ENCODE measurements at regions not wholly inside any gene's neighbourhood (a gene's known extent, or its start where the extent isn't known, plus 50 kb on each side); places are given as distances from the start of the nearest gene placed in this dataset.

DNA sequence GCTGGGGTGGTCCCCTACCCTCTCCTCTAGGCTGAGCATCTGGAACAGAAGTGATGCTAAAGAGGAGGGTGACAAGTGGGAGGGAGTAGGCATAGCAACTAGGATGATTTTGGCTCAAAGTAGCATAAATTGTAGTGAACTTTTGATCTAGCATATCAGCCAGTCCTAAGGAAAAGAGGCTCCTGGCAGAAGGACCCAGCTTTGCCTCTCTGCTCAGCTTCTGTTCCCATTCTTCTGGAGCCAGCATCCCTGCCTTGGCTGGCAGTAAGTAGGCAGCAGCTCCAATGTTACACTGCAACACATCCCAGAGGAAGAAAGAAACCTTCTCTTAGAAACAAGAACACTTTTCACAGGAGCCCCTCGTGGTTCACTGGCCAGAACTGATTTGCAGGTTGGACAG is 487.0 kb downstream of the MTRR start:
- FAIRE-seq (no peak), DNase-seq (ENCODE audit: low read depth, low spot score) (no peak)
- Histone ChIP-seq H3K4me1 (ENCODE audit: control insufficient read depth, extremely low read depth, insufficient read depth, low read length) (no peaks in the 10 kb centered on the region), H3K27ac (ENCODE audit: insufficient read depth, low read depth, low read length) (no peak overlapping the region), H3K9me3 (replicated peaks; ENCODE audit: control insufficient read depth, insufficient read depth, low read length) (no peaks in the 10 kb centered on the region), H3K9me1 (replicated peaks; ENCODE audit: control insufficient read depth, extremely low read depth, insufficient read depth, low read length) (no peaks in the 10 kb centered on the region), H3K4me2 (ENCODE audit: insufficient read depth, low read length) (no peak overlapping the region), H3K27me3 (ENCODE audit: control insufficient read depth in 2 of 2, insufficient read depth in 2 of 2, low read length in 2 of 2) (no peaks in the 10 kb centered on the region), H3K9ac (replicated peaks; ENCODE audit: extremely low read depth, insufficient read depth, low read length) (no peak overlapping the region), H2AFZ (ENCODE audit: low read depth, low read length) (no peak overlapping the region), H3K79me2 (ENCODE audit: control insufficient read depth, insufficient read depth, low read length) (no peaks in the 10 kb centered on the region), H4K20me1 (replicated peaks; ENCODE audit: control insufficient read depth, extremely low read depth, insufficient read depth, low read length) (no peaks in the 10 kb centered on the region), H3K4me3 (replicated peaks in 1 of 3; ENCODE audit: insufficient read depth in 1 of 3, low read depth in 1 of 3, low read length in 3 of 3) (no peak overlapping the region), H3K36me3 (ENCODE audit: control insufficient read depth in 2 of 2, extremely low read depth in 1 of 2, insufficient read depth in 2 of 2, low read length in 2 of 2) (no peaks in the 10 kb centered on the region)
- ChIA-PET POLR2A (no interaction called here), CTCF (no interaction called here)
- no peak for TF ChIP-seq EZH2 (IDR thresholded peaks at IDR 0.05; ENCODE audit: borderline replicate concordance, low read depth, low read length, severe bottlenecking)
- TF ChIP-seq, protein P1, sequence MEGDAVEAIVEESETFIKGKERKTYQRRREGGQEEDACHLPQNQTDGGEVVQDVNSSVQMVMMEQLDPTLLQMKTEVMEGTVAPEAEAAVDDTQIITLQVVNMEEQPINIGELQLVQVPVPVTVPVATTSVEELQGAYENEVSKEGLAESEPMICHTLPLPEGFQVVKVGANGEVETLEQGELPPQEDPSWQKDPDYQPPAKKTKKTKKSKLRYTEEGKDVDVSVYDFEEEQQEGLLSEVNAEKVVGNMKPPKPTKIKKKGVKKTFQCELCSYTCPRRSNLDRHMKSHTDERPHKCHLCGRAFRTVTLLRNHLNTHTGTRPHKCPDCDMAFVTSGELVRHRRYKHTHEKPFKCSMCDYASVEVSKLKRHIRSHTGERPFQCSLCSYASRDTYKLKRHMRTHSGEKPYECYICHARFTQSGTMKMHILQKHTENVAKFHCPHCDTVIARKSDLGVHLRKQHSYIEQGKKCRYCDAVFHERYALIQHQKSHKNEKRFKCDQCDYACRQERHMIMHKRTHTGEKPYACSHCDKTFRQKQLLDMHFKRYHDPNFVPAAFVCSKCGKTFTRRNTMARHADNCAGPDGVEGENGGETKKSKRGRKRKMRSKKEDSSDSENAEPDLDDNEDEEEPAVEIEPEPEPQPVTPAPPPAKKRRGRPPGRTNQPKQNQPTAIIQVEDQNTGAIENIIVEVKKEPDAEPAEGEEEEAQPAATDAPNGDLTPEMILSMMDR (IDR thresholded peaks at IDR 0.05; ENCODE audit: extremely low read depth in 1 of 2, insufficient read depth in 1 of 2, low read depth in 1 of 2, low read length in 2 of 2) = no peak
- no peak for TF ChIP-seq POLR2AphosphoS5 (IDR thresholded peaks at IDR 0.05; ENCODE audit: insufficient read depth, low read depth, low read length)
- TF ChIP-seq MAX (IDR thresholded peaks at IDR 0.05; ENCODE audit: insufficient read depth, insufficient read length) = no peak
- no peak for TF ChIP-seq GATA2 (IDR thresholded peaks at IDR 0.05; ENCODE audit: insufficient read depth, insufficient read length, low read depth, low read length)
- TF ChIP-seq JUN (IDR thresholded peaks at IDR 0.05; ENCODE audit: borderline replicate concordance, insufficient read depth, insufficient read length, low read depth) = no peak
- TF ChIP-seq FOS (IDR thresholded peaks at IDR 0.05; ENCODE audit: borderline replicate concordance, insufficient read depth, low read length) = no peak
- no peak for TF ChIP-seq MYC (IDR thresholded peaks at IDR 0.05; ENCODE audit: low read depth, low read length)
- no peak for TF ChIP-seq POLR2A (IDR thresholded peaks at IDR 0.05; ENCODE audit: low read depth, low read length)
- BruUV-seq (replicated peaks) = no TSS peak
- dilution Hi-C loops (cut with MboI; ENCODE audit: extremely low pct_ligation_motif_present, low sequenced_read_pairs) (no loop called here), intact Hi-C loops (cut with micrococcal nuclease) (no loop called here)

All from endothelial cell of umbilical vein (primary cell).